ENCODE measurements at regions not wholly inside any gene's neighbourhood (a gene's known extent, or its start where the extent isn't known, plus 50 kb on each side); places are given as distances from the start of the nearest gene placed in this dataset.

- DNase-seq, result no peak
Observed at GRCh38 chr13:76829572-76830327, 56.5 kb downstream of the KCTD12 start.

- peak in 1 of 2 donors; percentile 12 for DNase-seq
Observed at GRCh38 chr13:76828316-76828741, 57.9 kb downstream of the KCTD12 start.

GRCh38 chr13:76826527-76826926 is 59.7 kb downstream of the KCTD12 start:
- DNase-seq, result no peak

GRCh38 chr13:76825430-76825829 is 60.8 kb downstream of the KCTD12 start:
- no peak for DNase-seq

- DNase-seq, result no peak
Observed at GRCh38 chr13:76823969-76824368, 62.2 kb downstream of the KCTD12 start.

- DNase-seq, result peak; percentile 58 to 66
Observed at GRCh38 chr13:76822698-76823267, 63.4 kb downstream of the KCTD12 start.

GRCh38 chr13:76821222-76821621 is 65.0 kb downstream of the KCTD12 start:
- peak in 1 of 2 donors; percentile 31 for DNase-seq

GRCh38 chr13:76820759-76821158 is 65.4 kb downstream of the KCTD12 start:
- no peak for DNase-seq

- no peak for DNase-seq
Observed at GRCh38 chr13:76816394-76816793, 69.8 kb downstream of the KCTD12 start.

GRCh38 chr13:76815344-76815743 is 70.9 kb downstream of the KCTD12 start:
- DNase-seq, result no peak

- DNase-seq, result no peak
Observed at GRCh38 chr13:76813891-76814290, 72.3 kb downstream of the KCTD12 start.

- no peak for DNase-seq
Observed at GRCh38 chr13:76813000-76813691, 73.1 kb downstream of the KCTD12 start.

GRCh38 chr13:76812206-76812897 is 73.9 kb downstream of the KCTD12 start:
- DNase-seq, result no peak

GRCh38 chr13:76809389-76809788 is 76.8 kb downstream of the KCTD12 start:
- no peak for DNase-seq

GRCh38 chr13:76808927-76809326 is 77.3 kb downstream of the KCTD12 start:
- no peak for DNase-seq

GRCh38 chr13:76804801-76805200 is 81.4 kb downstream of the KCTD12 start:
- DNase-seq, result peak; percentile 38 to 64

- peak; percentile 36 to 46 for DNase-seq
Observed at GRCh38 chr13:76803831-76804230, 82.4 kb downstream of the KCTD12 start.

GRCh38 chr13:76800943-76801342 is 85.3 kb downstream of the KCTD12 start:
- DNase-seq, result no peak

GRCh38 chr13:76799696-76800095 is 86.5 kb downstream of the KCTD12 start:
- peak; percentile 30 to 70 for DNase-seq

GRCh38 chr13:76798037-76798436 is 88.2 kb downstream of the KCTD12 start:
- peak; percentile 30 to 32 for DNase-seq

GRCh38 chr13:76797361-76797760 is 88.8 kb downstream of the KCTD12 start:
- no peak for DNase-seq

- no peak for DNase-seq
Observed at GRCh38 chr13:76796851-76797250, 89.4 kb downstream of the KCTD12 start.
